ENCODE measurements at regions not wholly inside any gene's neighbourhood (a gene's known extent, or its start where the extent isn't known, plus 50 kb on each side); places are given as distances from the start of the nearest gene placed in this dataset.

DNA sequence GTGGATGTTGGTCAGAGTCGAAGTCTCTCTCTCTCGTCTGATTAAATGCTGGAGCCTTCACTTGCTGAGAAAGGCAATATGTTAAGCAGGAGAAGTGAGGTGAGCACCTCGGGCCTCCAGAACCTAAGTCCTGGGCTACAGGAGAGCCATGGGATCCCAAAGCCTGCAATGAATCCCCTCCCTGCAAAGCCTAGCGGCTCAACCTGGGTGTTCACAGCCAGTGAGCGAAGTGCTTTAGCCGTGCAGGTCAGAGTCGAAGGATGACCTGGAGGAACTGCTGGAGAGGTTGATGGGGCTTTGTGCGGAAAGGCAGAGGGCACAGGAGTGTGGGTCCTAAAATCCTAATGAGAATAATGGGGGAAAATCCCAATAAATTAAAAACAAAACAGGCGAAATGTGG is 267.8 kb downstream of the ENGASE start:
- ATAC-seq, result no peak
- DNase-seq, result no peak
- intact Hi-C loops (cut with micrococcal nuclease), result no loop called here

GRCh38 chr17:79341816-79342215 is 267.2 kb downstream of the ENGASE start:
- intact Hi-C loops (cut with micrococcal nuclease), result no loop called here
- no peak for DNase-seq
- ATAC-seq, result no peak

- intact Hi-C loops (cut with micrococcal nuclease), result no loop called here
- DNase-seq (no peak), ATAC-seq (no peak)
These were observed 266.7 kb downstream of the ENGASE start for GRCh38 chr17:79341222-79341780.

DNA sequence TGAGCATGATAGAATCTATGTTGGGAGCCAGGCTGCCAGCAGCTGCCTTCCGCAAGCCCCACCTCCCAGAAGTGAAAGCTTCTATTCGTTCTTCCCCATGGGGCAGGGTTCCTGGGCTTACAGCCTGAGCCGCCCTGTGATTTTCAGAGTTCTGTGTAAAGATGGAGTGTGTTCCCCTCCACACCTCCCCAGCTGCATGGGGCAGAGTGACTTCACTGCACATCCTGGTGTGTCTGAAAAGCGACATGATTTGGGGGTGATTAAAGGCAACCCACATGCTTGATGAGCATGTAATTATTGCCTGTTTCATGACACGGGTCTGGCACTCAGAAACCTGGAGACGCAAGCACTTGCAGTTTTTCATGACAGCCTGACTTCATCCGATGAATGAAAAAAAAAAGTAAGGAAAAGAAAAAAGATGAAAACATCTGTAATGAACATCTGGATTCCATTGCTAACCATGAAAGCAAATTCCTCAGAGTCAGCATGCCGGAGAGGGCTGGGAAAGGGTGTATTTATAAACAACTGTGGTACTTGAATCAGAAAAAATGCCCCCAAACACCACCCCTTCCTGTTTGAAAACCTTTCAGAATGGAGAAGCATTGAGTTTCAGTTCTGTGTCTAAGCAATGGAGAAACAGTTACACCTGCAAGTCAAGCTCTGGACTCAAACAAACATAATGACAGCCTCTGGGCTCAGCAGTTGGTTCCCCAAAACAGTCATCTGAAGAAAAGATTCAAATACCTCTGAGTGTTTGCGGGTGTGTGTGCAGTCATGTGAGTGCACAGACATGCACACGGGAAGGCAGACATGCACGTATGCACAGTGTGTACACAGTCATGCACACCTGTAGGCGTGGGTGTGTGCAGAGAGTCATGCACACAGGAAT is 266.0 kb downstream of the ENGASE start:
- ATAC-seq (no peak), DNase-seq (no peak)
- intact Hi-C loops (cut with micrococcal nuclease), result no loop called here

GRCh38 chr17:79339321-79339720 is 264.7 kb downstream of the ENGASE start:
- ATAC-seq, result no peak
- no peak for DNase-seq
- intact Hi-C loops (cut with micrococcal nuclease), result no loop called here

DNA sequence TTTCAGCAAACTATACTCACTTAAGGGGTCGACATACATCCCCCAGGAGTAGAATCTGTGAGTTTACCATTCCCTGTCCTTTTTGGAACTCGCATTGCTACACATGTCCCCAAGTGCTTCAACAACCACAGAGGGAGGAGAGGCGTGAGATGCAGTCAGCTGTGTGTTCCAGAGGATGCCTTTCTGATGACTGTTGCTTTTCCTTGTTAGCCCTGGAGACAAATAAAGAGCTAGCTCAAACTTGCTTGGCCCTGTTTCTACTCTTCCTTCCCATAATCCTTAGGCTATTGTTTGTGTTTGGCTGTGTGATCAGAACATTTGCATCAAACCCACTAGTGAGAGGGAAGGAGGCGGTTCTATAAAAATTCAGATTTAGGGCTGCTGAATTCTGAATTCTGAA is 264.0 kb downstream of the ENGASE start:
- intact Hi-C loops (cut with micrococcal nuclease), result no loop called here
- ATAC-seq (no peak), DNase-seq (no peak)

GRCh38 chr17:79338152-79338551 is 263.5 kb downstream of the ENGASE start:
- DNase-seq (no peak), ATAC-seq (no peak)
- intact Hi-C loops (cut with micrococcal nuclease), result no loop called here

- intact Hi-C loops (cut with micrococcal nuclease), result no loop called here
- DNase-seq (no peak), ATAC-seq (no peak)
These were observed 262.4 kb downstream of the ENGASE start for GRCh38 chr17:79337053-79337452.

DNA sequence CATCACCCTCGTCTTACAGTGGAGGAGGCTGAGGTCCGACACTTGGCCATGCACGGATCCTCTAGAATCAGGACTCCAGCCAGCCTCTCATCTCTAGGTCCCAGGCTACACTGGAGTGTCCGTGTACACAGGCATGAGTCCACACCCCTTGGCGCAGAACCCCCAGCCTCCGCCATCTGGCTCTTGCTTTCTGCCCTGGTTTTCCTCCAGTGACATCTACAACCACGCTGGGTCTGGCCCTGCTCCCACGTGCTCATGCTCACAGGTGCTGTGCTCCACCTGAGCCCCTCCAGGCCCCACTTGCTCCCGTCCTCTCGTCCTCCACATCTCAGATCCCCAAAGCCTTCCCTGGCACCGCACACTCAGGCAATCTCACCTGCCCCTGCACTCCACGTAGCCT is 260.8 kb downstream of the ENGASE start:
- intact Hi-C loops (cut with micrococcal nuclease), result no loop called here
- ATAC-seq (no peak), DNase-seq (no peak)

GRCh38 chr17:79332011-79332554 is 257.5 kb downstream of the ENGASE start:
- no peak for DNase-seq
- intact Hi-C loops (cut with micrococcal nuclease), result no loop called here

GRCh38 chr17:79331492-79331891 is 256.9 kb downstream of the ENGASE start:
- DNase-seq (no peak), ATAC-seq (no peak)

More at GRCh38 chr17:79332011-79332554, 257.5 kb downstream of the ENGASE start:
- no peak for ATAC-seq

DNA sequence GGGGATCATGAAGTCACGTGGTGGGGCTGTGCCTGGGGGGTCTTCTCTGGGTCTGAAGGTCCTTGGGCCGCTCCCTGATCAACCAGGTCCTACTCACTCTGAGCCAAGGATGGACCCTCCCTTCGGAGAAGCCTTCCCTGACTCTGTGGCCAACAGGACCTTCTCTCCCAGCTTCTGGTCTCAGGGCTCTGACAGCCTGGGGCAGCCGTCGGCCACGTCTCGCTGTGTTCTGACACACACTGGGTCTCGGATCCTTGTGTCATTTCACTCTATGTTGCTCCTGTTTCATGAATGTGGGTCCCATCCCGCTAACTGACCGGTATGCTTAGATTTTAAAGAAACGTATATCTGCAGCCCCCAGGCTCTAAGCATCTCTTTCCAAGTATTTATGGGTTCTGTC is 256.1 kb downstream of the ENGASE start:
- intact Hi-C loops (cut with micrococcal nuclease), result no loop called here
- DNase-seq (no peak), ATAC-seq (no peak)

More at GRCh38 chr17:79331492-79331891, 256.9 kb downstream of the ENGASE start:
- intact Hi-C loops (cut with micrococcal nuclease), result no loop called here

- intact Hi-C loops (cut with micrococcal nuclease), result no loop called here
- DNase-seq (no peak), ATAC-seq (no peak)
These were observed 255.6 kb downstream of the ENGASE start for GRCh38 chr17:79330229-79330628.

DNA sequence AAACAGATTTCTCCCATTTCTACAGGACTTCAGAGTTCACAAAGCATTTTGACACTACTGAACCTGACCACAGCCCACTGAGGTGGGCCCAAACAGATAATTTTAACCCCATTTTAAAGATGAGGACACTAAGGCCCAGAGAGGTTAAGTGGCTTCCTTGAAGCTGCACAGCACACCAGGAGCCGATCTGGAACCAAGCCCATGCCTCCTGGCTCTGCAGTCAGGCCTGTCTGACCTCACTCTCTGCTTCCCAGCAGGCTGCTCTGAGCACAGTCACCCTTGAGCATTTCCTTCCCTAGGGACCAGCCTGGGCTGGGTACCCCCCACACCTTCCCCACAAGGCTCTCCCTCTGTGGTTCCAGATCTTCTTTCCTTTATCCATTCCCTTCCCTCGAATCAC is 252.2 kb downstream of the ENGASE start:
- DNase-seq (no peak), ATAC-seq (no peak)
- intact Hi-C loops (cut with micrococcal nuclease), result no loop called here

DNA sequence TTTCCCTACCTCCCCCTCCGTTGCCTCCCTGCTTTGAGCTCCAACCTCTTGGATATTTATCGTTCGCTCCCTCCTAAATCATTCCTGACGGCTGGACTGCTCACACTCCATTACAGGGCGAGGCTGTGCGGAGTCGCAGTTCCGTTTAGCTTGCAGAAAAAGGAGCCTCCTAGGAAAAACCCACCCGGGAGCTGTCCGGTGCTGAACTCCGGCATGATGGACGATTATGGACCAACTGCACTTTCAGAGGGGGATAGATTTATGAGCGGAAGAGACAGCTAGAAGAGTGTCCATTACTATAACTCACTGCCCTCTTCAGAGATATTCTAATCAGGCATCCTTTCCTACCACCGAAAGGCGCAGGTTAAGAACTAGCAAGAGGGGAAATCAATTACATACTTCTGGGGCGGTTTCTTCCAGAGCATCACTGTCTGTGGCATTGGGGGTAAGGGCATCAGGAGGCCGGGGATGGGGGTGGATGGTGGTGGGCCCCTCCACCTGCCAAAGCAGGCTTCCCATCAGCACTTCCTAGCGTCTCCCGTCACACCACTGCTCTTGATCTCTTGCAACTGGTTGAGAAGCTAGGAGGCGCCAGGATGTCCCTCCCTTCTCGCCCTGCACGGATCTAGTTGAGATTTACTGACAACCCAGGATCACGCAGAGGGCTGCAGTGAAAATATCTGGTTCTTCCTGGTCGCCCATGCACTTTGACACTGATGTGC is 251.2 kb downstream of the ENGASE start:
- DNase-seq, result no peak
- no peak for ATAC-seq
- intact Hi-C loops (cut with micrococcal nuclease), result no loop called here

DNA sequence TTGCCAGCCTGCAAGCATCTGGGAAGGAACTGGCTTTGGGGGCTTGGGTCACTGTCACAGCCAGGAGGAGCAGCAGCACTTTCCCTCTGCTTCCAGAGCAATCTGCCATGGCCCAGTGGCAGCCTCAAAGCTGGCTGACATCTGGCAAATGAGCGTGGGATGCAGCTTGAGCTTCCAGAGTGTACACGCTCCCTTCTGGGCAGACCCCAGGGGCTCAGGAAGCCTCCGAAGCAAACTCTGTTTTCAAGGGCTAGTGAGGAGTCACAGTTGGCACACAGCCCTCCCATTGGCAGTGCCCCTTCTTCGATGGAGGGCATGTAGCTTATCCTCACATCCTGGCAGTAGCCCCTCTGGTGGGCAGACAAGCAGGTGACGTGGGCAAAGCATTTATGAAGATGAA is 249.6 kb downstream of the ENGASE start:
- intact Hi-C loops (cut with micrococcal nuclease), result no loop called here
- DNase-seq (no peak), ATAC-seq (no peak)

- ATAC-seq (no peak), DNase-seq (no peak)
- intact Hi-C loops (cut with micrococcal nuclease), result no loop called here
These were observed 248.9 kb downstream of the ENGASE start for GRCh38 chr17:79323566-79323965.

GRCh38 chr17:79322211-79323123 is 247.8 kb downstream of the ENGASE start:
- no peak for DNase-seq

GRCh38 chr17:79320331-79320730 is 245.7 kb downstream of the ENGASE start:
- DNase-seq (no peak), ATAC-seq (no peak)
- intact Hi-C loops (cut with micrococcal nuclease), result no loop called here

More at GRCh38 chr17:79322211-79323123, 247.8 kb downstream of the ENGASE start:
- intact Hi-C loops (cut with micrococcal nuclease), result no loop called here
- ATAC-seq, result no peak
